AG10803 (cell line): ENCODE measurements at regions not wholly inside any gene's neighbourhood (a gene's known extent, or its start where the extent isn't known, plus 50 kb on each side); places are given as distances from the start of the nearest gene placed in this dataset.

Experiments used
- DNase-seq: peaks from one replicate; pipeline ENCODE4 v3.0.0; 2010; ENCODE audit warnings: low read depth
- H3K4me3 ChIP-seq: 2 replicates; pipeline ENCODE4 v1.5.1; 2011; ENCODE audit warnings: mild to moderate bottlenecking, low read length, control low read depth
- TF ChIP-seq, protein P1 (sequence below): conservative IDR thresholded peaks from 2 replicates; pipeline ENCODE4 v1.5.1; 2011; ENCODE audit warnings: mild to moderate bottlenecking, low read length, control low read depth, inconsistent platforms

DNA sequence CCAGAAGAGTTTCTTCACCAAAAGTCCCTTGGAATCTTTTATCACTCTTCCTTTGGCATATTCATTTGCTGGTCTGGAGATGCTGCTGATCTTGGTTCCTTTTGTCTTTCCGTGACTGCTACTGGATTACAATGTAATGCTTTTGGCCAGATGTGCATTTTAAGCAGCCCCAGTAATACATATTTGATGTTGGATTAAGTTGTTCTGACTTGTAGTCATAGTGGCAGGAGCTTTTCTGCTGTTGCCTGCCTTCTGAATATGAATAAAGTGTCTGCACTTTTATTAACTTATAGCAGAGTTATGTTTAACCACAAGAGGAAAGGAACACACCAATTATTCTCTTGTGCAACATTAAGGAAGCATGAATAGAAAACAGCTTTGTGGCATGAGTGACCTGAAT is 360.0 kb upstream of the DDI1 start:
- TF ChIP-seq, protein P1, sequence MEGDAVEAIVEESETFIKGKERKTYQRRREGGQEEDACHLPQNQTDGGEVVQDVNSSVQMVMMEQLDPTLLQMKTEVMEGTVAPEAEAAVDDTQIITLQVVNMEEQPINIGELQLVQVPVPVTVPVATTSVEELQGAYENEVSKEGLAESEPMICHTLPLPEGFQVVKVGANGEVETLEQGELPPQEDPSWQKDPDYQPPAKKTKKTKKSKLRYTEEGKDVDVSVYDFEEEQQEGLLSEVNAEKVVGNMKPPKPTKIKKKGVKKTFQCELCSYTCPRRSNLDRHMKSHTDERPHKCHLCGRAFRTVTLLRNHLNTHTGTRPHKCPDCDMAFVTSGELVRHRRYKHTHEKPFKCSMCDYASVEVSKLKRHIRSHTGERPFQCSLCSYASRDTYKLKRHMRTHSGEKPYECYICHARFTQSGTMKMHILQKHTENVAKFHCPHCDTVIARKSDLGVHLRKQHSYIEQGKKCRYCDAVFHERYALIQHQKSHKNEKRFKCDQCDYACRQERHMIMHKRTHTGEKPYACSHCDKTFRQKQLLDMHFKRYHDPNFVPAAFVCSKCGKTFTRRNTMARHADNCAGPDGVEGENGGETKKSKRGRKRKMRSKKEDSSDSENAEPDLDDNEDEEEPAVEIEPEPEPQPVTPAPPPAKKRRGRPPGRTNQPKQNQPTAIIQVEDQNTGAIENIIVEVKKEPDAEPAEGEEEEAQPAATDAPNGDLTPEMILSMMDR: no peak
- H3K4me3 ChIP-seq: no peak overlapping the region
- peak; percentile 73 for DNase-seq

DNA sequence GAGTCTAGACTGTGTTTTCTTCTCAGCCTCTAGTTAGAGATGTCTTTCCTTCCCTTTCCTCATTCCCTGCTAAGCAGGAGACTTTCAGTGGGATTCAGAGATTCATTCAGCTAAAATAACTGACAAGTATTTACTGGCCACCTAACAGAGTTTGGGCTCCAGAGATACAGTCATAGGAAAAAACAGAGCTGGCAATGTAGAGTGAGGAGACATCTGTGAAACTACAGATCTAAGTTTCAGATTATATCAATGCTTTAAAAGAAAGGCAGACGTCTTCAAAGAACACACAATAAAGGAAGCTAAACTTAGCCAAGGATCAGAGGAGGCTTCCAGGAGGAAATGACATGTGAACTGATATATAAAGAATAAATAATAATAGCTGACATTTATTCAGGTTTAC is 355.6 kb upstream of the DDI1 start:
- no peak overlapping the region for H3K4me3 ChIP-seq
- no peak for DNase-seq
- TF ChIP-seq, protein P1: no peak

DNA sequence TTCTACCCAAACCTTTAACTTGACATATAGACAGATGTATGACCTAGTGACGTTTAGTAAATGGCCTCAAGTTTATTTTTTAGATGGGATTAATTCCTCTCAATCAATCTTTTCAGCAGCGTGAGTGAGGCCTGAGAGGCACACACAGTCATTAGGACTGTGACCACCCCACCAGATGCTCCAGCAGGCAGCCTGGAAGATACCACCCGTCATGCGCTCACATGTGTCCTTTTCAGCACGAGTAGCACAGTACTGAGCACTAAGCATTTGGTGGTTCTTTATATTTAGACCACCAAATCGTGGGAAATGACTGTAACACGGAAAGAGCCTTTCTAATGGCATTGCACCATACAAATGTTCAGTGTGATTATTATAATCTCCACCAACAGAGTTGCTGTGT is 354.6 kb upstream of the DDI1 start:
- DNase-seq: no peak
- TF ChIP-seq, protein P1: no peak
- no peak overlapping the region for H3K4me3 ChIP-seq

DNA sequence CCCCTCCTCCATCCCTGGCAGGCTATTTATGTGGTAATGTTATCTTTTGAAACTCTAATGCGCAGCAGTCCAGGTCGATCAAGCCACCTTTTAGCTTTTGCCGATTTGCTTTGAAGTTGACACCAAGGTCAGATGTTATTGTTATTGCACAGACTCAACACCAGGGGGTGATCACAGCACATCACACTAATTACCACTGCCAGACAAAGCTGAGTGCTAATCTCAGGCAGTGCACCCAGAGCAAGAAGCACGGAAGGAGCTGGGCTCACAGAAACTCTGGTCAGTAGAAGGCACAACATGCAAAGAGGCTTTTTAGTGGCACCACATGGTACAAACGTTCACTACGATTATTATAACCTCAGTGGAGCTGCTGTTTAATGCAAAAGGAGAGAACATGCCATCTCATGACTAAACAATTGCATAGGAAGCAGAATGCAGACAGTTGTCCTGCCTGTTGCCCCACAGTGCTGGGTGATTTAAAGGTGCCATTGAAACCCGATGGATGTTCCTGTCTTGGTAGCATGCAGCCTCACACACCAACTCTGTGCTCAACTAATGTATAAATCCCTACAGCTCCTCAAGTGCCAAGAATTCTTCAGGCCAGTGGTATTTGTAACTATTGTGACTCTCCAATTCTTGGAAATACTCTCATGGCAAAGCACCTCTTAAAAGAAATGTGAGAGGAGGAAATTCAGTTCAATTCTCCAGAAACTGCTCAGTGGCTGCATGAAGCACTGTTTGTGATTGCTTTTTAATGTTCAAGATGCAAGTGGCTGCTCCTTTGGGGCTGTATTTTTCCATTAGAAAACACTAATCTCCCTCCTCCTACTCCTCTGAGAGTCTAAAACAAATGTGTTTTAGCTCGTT is 353.9 kb upstream of the DDI1 start:
- TF ChIP-seq, protein P1: peak; percentile 92
- peak; percentile 85 for DNase-seq
- H3K4me3 ChIP-seq: no peak overlapping the region; the same call in 1 of the 2 replicates

DNA sequence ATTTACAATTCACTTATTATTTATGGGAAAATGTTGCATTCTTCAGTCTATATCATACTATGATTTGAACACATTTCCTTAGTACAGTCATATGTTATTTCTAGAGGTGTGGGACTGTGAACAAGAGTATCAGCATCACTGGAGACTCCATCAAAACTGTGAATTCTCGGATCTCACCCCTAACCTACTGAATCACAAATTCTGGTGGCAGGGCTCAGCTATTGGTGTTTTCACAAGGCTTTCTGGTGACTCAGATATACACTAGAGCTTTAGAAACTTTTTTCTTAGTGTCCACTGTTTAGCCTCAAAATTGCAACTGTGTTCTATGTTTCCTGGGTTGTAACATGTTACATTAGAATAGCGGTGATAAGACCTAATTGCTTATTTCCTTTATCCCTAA is 352.9 kb upstream of the DDI1 start:
- TF ChIP-seq, protein P1: no peak
- peak; percentile 12 for DNase-seq
- no peak overlapping the region for H3K4me3 ChIP-seq

DNA sequence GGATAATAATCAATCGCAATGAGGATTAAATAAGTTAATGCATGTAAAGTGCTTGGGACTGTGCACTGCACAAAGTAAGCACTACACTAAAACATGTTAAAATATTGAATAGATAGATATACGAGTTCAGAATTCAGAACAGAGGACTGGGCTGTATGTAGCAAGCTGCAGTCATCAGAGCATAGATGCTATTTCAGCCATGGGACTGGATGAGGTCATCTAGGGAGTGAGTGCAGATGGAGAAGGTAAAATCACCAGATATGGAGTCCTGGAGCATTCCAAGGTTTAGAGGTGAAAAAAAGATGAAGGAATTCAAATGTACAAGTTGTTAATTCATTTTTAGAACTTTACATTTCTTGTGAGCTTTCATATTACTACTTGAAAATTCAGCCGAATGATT is 347.5 kb upstream of the DDI1 start:
- TF ChIP-seq, protein P1: no peak
- no peak for DNase-seq

DNA sequence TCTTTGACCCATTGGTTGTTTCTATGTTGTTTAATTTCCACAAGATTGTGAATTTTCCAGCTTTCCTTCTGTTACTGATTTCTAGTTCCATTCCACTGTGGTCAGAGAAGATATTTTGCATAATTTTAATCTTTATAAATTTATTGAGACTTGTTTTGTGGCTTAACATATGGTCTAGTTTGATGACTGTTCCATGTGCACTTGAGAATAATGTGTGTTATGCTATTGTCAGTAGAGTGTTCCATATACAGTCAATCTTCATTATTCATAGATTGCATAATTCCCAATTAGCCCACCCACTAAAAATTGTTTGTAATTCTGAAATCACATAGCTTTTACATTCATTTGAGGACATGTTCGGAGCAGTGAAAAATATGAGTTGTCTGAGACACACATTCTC is 346.1 kb upstream of the DDI1 start:
- TF ChIP-seq, protein P1: no peak
- H3K4me3 ChIP-seq: no peak overlapping the region
- DNase-seq: peak; percentile 66

More for the DNA sequence above, 347.5 kb upstream of the DDI1 start:
- no peak overlapping the region for H3K4me3 ChIP-seq
